ENCODE measurements at regions not wholly inside any gene's neighbourhood (a gene's known extent, or its start where the extent isn't known, plus 50 kb on each side); places are given as distances from the start of the nearest gene placed in this dataset.

DNA sequence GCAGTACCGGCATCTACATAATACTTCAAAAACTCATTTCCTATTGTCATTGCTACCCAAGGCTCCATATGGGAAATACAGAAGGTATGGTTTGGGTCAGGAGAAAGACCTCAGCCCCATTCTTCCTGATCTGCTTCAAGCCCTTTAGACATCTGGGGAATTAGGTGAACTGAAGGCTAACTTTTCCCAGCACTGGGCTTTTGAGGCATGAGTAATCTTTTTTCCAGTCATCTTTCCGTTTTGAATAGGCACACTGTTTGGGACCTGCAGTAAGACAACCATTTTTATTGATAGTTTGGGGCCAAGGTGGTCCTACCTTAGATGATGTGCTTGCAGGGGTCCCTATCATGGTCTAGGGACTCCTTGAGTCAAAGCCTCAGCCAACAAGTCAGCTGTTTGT lies 198.4 kb downstream of the HAO1 start:
- no peak overlapping the region for H3K4me3 ChIP-seq
- H3K4me1 ChIP-seq: no peaks in the 10 kb centered on the region
- TF ChIP-seq POLR2A (IDR thresholded peaks at IDR 0.05) (no peak), EP300 (IDR thresholded peaks at IDR 0.05) (no peak)
- TF ChIP-seq, protein P1, sequence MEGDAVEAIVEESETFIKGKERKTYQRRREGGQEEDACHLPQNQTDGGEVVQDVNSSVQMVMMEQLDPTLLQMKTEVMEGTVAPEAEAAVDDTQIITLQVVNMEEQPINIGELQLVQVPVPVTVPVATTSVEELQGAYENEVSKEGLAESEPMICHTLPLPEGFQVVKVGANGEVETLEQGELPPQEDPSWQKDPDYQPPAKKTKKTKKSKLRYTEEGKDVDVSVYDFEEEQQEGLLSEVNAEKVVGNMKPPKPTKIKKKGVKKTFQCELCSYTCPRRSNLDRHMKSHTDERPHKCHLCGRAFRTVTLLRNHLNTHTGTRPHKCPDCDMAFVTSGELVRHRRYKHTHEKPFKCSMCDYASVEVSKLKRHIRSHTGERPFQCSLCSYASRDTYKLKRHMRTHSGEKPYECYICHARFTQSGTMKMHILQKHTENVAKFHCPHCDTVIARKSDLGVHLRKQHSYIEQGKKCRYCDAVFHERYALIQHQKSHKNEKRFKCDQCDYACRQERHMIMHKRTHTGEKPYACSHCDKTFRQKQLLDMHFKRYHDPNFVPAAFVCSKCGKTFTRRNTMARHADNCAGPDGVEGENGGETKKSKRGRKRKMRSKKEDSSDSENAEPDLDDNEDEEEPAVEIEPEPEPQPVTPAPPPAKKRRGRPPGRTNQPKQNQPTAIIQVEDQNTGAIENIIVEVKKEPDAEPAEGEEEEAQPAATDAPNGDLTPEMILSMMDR (IDR thresholded peaks at IDR 0.05): no peak
- no peaks in the 10 kb centered on the region for H3K27me3 ChIP-seq
- no peak overlapping the region for H3K27ac ChIP-seq
- H3K36me3 ChIP-seq: no peaks in the 10 kb centered on the region
- 81 to 82% methylated on average over 2 of the region's 2 CpGs for WGBS, 2 donors
- peaks cover 0 to 13% (median 0%) of the 10 kb centered on the region in 4 donors for H3K9me3 ChIP-seq
- DNase-seq (ENCODE audit: low spot score in 2 of 2): no peak

DNA sequence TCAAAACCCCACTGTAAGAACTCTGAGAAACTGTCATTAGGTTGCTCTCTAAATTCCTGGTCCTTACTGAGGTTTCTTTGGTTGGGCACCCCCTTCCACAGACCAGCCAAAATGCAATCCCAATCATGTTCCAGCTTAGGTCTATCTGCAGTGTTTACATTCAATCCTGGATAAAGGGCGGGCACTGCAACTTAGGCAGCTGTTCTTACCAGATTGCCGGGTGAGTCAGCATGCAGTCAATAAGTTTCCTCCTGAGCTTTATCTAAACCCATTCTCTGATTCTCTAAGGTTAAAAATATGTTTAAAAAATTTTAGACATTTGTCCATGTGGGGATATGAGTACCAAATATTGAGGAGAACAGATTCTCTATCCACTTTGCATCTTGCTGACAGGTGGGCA lies 197.8 kb downstream of the HAO1 start:
- H3K9me3 ChIP-seq: peaks cover 0 to 13% (median 0%) of the 10 kb centered on the region in 4 donors
- DNase-seq (ENCODE audit: low spot score in 2 of 2): no peak
- TF ChIP-seq, protein P1 (IDR thresholded peaks at IDR 0.05): no peak
- TF ChIP-seq EP300 (IDR thresholded peaks at IDR 0.05): no peak
- no peak for TF ChIP-seq POLR2A (IDR thresholded peaks at IDR 0.05)
- WGBS, 2 donors: 82 to 92% methylated on average over 2 of the region's 2 CpGs
- H3K27me3 ChIP-seq: no peaks in the 10 kb centered on the region
- no peak overlapping the region for H3K4me3 ChIP-seq
- H3K27ac ChIP-seq: no peak overlapping the region
- no peaks in the 10 kb centered on the region for H3K4me1 ChIP-seq
- H3K36me3 ChIP-seq: no peaks in the 10 kb centered on the region

DNA sequence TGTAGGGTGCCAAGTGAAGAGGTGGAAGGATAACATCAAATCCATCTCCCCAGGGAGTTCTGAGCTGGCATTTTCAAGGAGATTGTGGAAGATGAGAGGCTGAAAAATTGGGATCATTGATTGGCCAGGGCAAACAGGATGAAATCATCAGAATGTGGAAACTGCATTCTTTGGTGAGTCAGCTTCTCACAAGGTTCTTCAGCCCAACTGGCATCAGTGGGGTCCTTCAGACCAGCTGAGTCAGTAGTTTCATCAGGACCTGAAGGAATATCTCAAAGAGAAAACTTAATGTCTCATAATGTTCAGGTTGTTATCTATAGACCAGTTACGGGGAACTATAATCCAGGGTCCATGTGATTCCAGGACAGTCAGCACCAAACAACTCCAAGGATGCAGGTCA lies 195.8 kb downstream of the HAO1 start:
- DNase-seq (ENCODE audit: low spot score in 2 of 2): no peak
- TF ChIP-seq, protein P1 (IDR thresholded peaks at IDR 0.05): no peak
- TF ChIP-seq POLR2A (IDR thresholded peaks at IDR 0.05): no peak
- TF ChIP-seq EP300 (IDR thresholded peaks at IDR 0.05): no peak
- Histone ChIP-seq H3K4me3 (no peak overlapping the region), H3K36me3 (no peaks in the 10 kb centered on the region), H3K27me3 (no peaks in the 10 kb centered on the region), H3K9me3 (peaks cover 0 to 13% (median 0%) of the 10 kb centered on the region in 4 donors), H3K4me1 (no peaks in the 10 kb centered on the region), H3K27ac (no peak overlapping the region)
- WGBS, 2 donors: 93 to 97% methylated on average over 1 of the region's 1 CpG

DNA sequence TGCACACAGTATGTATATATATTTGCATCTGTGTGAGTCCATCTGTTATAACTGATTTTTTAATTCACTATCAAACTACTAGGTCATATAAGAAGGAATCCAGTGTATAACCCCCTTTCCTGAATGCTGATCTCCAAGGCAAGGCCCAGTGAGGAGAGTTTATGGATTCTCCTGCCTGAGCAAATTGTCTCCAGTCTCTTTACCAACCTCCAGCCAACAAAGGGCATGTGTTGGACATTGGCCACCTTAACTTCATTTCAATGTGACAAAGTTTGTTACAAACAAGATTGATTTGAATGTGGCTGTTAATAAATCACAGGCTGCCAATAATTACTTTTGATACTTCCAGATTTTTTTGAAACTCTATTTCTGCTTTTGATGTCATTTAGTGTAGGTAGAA lies 191.6 kb downstream of the HAO1 start:
- H3K9me3 ChIP-seq: peaks cover 0 to 10% (median 0%) of the 10 kb centered on the region in 4 donors
- no peak overlapping the region for H3K4me3 ChIP-seq
- DNase-seq (ENCODE audit: low spot score in 2 of 2): no peak
- no peaks in the 10 kb centered on the region for H3K27me3 ChIP-seq
- H3K27ac ChIP-seq: no peak overlapping the region
- H3K4me1 ChIP-seq: no peaks in the 10 kb centered on the region
- no peaks in the 10 kb centered on the region for H3K36me3 ChIP-seq
- no peak for TF ChIP-seq POLR2A (IDR thresholded peaks at IDR 0.05)
- TF ChIP-seq, protein P1 (IDR thresholded peaks at IDR 0.05): no peak
- TF ChIP-seq EP300 (IDR thresholded peaks at IDR 0.05): no peak

DNA sequence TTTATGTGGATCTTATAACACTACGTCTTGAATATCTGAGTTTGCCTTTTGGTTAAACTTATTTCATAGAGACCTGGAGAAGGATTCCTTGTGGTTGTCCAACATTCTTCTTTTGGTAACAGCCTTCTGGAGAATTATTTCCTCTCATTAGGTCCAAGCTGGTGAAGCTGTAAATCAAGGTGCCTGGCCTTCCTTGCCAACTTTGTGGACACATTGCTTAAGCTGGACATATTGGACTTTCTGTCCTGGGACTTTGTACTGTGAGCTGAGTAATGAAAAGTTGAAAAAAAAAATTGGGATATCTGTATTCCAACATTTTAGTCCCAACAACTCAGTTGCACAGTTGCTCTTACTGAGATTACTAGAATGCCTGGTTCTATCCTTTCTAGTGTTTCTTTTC lies 186.2 kb downstream of the HAO1 start:
- Histone ChIP-seq H3K4me1 (no peaks in the 10 kb centered on the region), H3K27ac (no peak overlapping the region), H3K27me3 (no peaks in the 10 kb centered on the region), H3K9me3 (no peaks in the 10 kb centered on the region), H3K36me3 (no peaks in the 10 kb centered on the region), H3K4me3 (no peak overlapping the region)
- no peak for TF ChIP-seq POLR2A (IDR thresholded peaks at IDR 0.05)
- TF ChIP-seq EP300 (IDR thresholded peaks at IDR 0.05): no peak
- TF ChIP-seq, protein P1 (IDR thresholded peaks at IDR 0.05): no peak
- no peak for DNase-seq (ENCODE audit: low spot score in 2 of 2)
- WGBS, 2 donors: 92 to 97% methylated on average over 1 of the region's 1 CpG

All from tibial nerve (tissue), 4 donors.